ENCODE measurements at regions not wholly inside any gene's neighbourhood (a gene's known extent, or its start where the extent isn't known, plus 50 kb on each side); places are given as distances from the start of the nearest gene placed in this dataset.

DNA sequence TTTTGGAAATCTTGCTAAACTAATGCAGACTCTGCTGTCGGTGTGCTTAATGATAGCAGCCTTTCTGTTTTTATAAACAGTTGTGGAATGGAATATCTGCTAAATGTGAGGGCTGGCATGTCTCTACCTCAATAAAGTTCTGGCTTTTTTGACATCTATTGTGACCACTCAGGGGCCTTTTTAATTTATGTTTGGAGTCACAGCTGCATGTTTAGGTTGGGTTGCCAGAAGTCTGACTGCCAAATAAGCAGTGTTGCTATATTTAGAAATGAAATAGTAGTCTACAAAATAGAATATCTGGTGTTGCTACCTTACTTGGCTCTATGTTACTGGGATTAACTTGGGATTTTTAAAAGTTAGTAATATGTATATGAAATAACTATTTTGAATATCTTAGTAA is 125.1 kb upstream of the LOC128125822 start:
- Histone ChIP-seq H3K27me3 (ENCODE audit: low read depth) (no peaks in the 10 kb centered on the region), H3K4me3 (no peak overlapping the region), H3K4me1 (peaks cover 4% of the 10 kb centered on the region), H3K9me3 (replicated peaks) (peaks cover 6% of the 10 kb centered on the region), H3K36me3 (no peaks in the 10 kb centered on the region), H3K27ac (replicated peaks) (peak overlapping the region; percentile 2)
- TF ChIP-seq, protein P1, sequence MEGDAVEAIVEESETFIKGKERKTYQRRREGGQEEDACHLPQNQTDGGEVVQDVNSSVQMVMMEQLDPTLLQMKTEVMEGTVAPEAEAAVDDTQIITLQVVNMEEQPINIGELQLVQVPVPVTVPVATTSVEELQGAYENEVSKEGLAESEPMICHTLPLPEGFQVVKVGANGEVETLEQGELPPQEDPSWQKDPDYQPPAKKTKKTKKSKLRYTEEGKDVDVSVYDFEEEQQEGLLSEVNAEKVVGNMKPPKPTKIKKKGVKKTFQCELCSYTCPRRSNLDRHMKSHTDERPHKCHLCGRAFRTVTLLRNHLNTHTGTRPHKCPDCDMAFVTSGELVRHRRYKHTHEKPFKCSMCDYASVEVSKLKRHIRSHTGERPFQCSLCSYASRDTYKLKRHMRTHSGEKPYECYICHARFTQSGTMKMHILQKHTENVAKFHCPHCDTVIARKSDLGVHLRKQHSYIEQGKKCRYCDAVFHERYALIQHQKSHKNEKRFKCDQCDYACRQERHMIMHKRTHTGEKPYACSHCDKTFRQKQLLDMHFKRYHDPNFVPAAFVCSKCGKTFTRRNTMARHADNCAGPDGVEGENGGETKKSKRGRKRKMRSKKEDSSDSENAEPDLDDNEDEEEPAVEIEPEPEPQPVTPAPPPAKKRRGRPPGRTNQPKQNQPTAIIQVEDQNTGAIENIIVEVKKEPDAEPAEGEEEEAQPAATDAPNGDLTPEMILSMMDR (IDR thresholded peaks at IDR 0.05; ENCODE audit: borderline replicate concordance) = no peak
- intact Hi-C loops (cut with micrococcal nuclease) = no loop called here
- DNase-seq = no peak

DNA sequence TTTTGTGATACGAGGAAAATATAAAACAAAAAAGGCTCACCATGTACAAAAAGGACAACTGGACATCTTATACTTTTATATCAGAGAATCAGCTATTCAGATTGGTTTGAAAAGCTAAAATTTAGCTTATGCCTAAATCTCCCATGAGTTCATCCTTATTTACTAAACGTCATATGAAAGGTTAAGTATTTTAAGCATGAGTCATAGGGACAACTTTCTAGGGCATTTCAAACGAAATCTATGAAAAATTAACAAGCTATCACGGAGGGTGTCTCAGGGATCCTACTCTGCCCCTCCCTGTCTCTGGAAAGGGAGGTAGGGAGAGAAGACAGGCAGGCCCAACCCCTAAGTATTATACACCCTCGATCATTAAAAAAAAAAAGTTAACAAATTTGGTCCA is 124.1 kb upstream of the LOC128125822 start:
- peaks cover 9% of the 10 kb centered on the region for H3K4me1 ChIP-seq
- TF ChIP-seq, protein P1 (IDR thresholded peaks at IDR 0.05; ENCODE audit: borderline replicate concordance) = no peak
- H3K4me3 ChIP-seq = no peak overlapping the region
- H3K27me3 ChIP-seq (ENCODE audit: low read depth) = no peaks in the 10 kb centered on the region
- peaks cover 6% of the 10 kb centered on the region for H3K9me3 ChIP-seq (replicated peaks)
- intact Hi-C loops (cut with micrococcal nuclease) = no loop called here
- H3K27ac ChIP-seq (replicated peaks) = no peak overlapping the region
- DNase-seq = no peak
- H3K36me3 ChIP-seq = no peaks in the 10 kb centered on the region

DNA sequence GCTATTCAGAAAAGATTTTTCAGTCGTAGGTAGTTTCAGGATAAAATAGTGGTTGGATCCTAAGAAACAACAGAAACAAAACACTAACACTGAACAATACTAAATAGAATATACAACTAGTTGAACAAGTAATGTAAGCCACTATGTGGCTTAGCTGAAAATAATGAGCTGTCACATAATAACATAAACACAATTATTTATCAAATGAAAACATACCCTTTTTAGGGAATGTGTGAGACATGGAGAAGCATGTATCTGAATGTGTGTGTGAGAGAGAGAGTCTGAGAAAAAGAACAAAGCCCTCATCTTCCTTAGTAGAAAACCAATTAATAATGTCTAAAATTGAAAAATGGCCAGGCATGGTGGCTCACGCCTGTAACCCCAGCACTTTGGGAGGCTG is 122.6 kb upstream of the LOC128125822 start:
- Histone ChIP-seq H3K4me3 (no peak overlapping the region), H3K27ac (replicated peaks) (no peak overlapping the region), H3K27me3 (ENCODE audit: low read depth) (no peaks in the 10 kb centered on the region), H3K4me1 (peaks cover 9% of the 10 kb centered on the region), H3K9me3 (replicated peaks) (peaks cover 6% of the 10 kb centered on the region), H3K36me3 (no peaks in the 10 kb centered on the region)
- intact Hi-C loops (cut with micrococcal nuclease) = no loop called here
- TF ChIP-seq, protein P1 (IDR thresholded peaks at IDR 0.05; ENCODE audit: borderline replicate concordance) = no peak
- DNase-seq = no peak

DNA sequence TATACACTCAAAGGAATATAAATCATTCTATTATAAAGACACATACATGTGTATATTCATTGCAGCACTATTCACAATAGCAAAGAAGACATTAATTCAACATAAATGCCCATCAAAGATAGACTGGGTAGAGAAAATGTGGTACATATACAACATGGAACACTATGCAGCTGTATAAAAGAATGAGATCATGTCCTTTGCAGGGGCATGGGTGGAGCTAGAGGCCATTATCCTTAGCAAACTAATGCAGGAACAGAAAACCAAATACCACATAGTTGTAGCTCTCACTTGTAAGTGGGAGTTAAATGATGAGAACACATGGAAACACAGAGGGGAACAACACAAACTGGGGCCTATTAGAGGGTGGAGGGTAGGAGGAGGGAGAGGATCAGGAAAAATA is 121.0 kb upstream of the LOC128125822 start:
- Histone ChIP-seq H3K27ac (replicated peaks) (no peak overlapping the region), H3K27me3 (ENCODE audit: low read depth) (no peaks in the 10 kb centered on the region), H3K9me3 (replicated peaks) (peaks cover 6% of the 10 kb centered on the region), H3K4me1 (peaks cover 9% of the 10 kb centered on the region), H3K36me3 (no peaks in the 10 kb centered on the region), H3K4me3 (no peak overlapping the region)
- no peak for DNase-seq
- TF ChIP-seq, protein P1 (IDR thresholded peaks at IDR 0.05; ENCODE audit: borderline replicate concordance) = no peak
- intact Hi-C loops (cut with micrococcal nuclease) = no loop called here

DNA sequence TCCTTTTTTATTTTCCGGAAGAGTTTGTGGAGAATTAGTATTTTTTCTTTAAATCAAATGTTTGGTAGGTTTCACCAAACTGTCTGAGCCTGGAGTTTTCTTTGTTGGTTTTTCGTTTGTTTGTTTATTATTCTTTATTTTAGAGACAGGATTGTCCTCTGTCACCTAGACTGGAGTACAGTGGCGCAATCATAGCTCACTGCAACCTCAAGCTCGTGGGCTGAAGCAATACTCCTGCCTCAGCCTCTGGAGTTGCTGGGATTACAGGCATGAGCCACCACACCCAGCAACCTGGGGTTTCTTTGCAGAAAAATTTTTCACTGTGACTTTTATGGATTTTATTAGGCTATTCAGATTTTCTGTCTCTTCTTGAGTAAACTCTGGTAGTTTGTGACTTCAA is 120.2 kb upstream of the LOC128125822 start:
- Histone ChIP-seq H3K4me3 (no peak overlapping the region), H3K36me3 (no peaks in the 10 kb centered on the region), H3K27ac (replicated peaks) (no peak overlapping the region), H3K9me3 (replicated peaks) (peaks cover 6% of the 10 kb centered on the region), H3K27me3 (ENCODE audit: low read depth) (no peaks in the 10 kb centered on the region), H3K4me1 (peaks cover 6% of the 10 kb centered on the region)
- no peak for DNase-seq
- intact Hi-C loops (cut with micrococcal nuclease) = no loop called here
- TF ChIP-seq, protein P1 (IDR thresholded peaks at IDR 0.05; ENCODE audit: borderline replicate concordance) = no peak

DNA sequence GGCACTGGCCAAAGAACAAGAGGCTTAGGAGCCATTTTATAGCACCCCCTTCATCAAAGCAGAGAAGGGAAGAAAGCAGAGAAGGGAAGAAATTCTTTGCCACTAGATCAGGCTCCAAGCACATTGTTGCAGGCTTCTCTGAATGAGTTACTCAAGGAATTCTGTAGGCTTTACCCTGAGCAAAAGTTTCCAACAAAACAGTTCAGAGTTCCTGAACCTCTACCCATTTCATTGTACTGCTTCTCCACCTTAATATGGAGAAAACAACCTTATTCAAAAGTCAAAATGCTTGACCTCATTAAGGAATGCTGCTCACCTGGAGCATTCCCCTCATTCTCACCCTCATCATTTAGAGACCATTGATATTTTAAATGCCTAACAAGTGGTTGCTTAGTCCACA is 115.5 kb upstream of the LOC128125822 start:
- intact Hi-C loops (cut with micrococcal nuclease) = no loop called here
- TF ChIP-seq, protein P1 (IDR thresholded peaks at IDR 0.05; ENCODE audit: borderline replicate concordance) = no peak
- no peak for DNase-seq

More for the DNA sequence above, 115.5 kb upstream of the LOC128125822 start:
- no peak overlapping the region for H3K4me3 ChIP-seq
- H3K4me1 ChIP-seq = peaks cover 5% of the 10 kb centered on the region
- no peaks in the 10 kb centered on the region for H3K27me3 ChIP-seq (ENCODE audit: low read depth)
- no peaks in the 10 kb centered on the region for H3K36me3 ChIP-seq
- H3K9me3 ChIP-seq (replicated peaks) = no peaks in the 10 kb centered on the region
- H3K27ac ChIP-seq (replicated peaks) = no peak overlapping the region
